Neural cell (in vitro differentiated cells): ENCODE measurements at regions not wholly inside any gene's neighbourhood (a gene's known extent, or its start where the extent isn't known, plus 50 kb on each side); places are given as distances from the start of the nearest gene placed in this dataset.

ENCODE experiments used
- H2AFZ ChIP-seq: fragments of 200-600, 300-800 bp; sonication (generic), shearing (Covaris generic); 2 replicates; pipeline ENCODE4 v1.6.0; 2014; ENCODE audit warnings: low read depth, mild to moderate bottlenecking, antibody characterized with exemption, low read length, moderate library complexity
- H3F3A ChIP-seq: fragments of 200-600 bp; shearing (Covaris generic); 2 replicates; pipeline ENCODE4 v1.6.1; 2016; ENCODE audit warnings: mild to moderate bottlenecking, moderate library complexity, mixed read lengths, antibody characterized with exemption, low read length; ENCODE audit not compliant: insufficient read depth, poor library complexity, severe bottlenecking
- H3K27ac ChIP-seq: fragments of 200-600, 300-800 bp; sonication (generic), shearing (Covaris generic); 2 replicates; pipeline ENCODE4 v1.5.1; 2014; ENCODE audit warnings: mild to moderate bottlenecking, low read length, moderate library complexity
- H3K27me3 ChIP-seq: fragments of 300-800, 200-600 bp; sonication (generic), shearing (Covaris generic); 2 replicates; pipeline ENCODE4 v1.6.0; 2014; ENCODE audit warnings: mild to moderate bottlenecking, low read depth, low read length, moderate library complexity; ENCODE audit not compliant: insufficient read depth
- H3K36me3 ChIP-seq: fragments of 300-800, 200-600 bp; sonication (generic), shearing (Covaris generic); 2 replicates; pipeline ENCODE4 v1.5.1; 2014; ENCODE audit warnings: mild to moderate bottlenecking, antibody characterized with exemption, low read length, moderate library complexity; ENCODE audit not compliant: insufficient read depth
- H3K4me2 ChIP-seq: fragments of 300-800, 200-600 bp; sonication (generic), shearing (Covaris generic); 2 replicates; pipeline ENCODE4 v1.6.0; 2014; ENCODE audit warnings: mild to moderate bottlenecking, low read length
- H3K4me3 ChIP-seq: fragments of 300-800, 200-600 bp; sonication (generic), shearing (Covaris generic); 2 replicates; pipeline ENCODE4 v1.5.1; 2014; ENCODE audit warnings: mild to moderate bottlenecking, low read length, moderate library complexity
- H3K79me2 ChIP-seq: fragments of 200-600 bp; shearing (Covaris generic); replicated peaks from 2 replicates; pipeline ENCODE4 v1.6.0; 2014; ENCODE audit warnings: mild to moderate bottlenecking, low read length, moderate library complexity; ENCODE audit not compliant: insufficient read depth
- H3K9ac ChIP-seq: fragments of 300-800, 200-600 bp; sonication (generic), shearing (Covaris generic); 2 replicates; pipeline ENCODE4 v1.6.1; 2016; ENCODE audit warnings: mild to moderate bottlenecking, low read length, mixed read lengths
- H3K9me2 ChIP-seq: fragments of 200-600 bp; shearing (Covaris generic); 2 replicates; pipeline ENCODE4 v1.6.1; 2016; ENCODE audit warnings: mild to moderate bottlenecking, low read length, mixed read lengths; ENCODE audit not compliant: insufficient read depth
- H3K9me3 ChIP-seq: fragments of 200-600, 300-800 bp; sonication (generic), shearing (Covaris generic); 2 replicates; pipeline ENCODE4 v1.6.1; 2016; ENCODE audit warnings: mild to moderate bottlenecking, mixed run types, low read length, moderate library complexity, mixed read lengths
- H4K20me1 ChIP-seq: fragments of 200-600 bp; shearing (Covaris generic); 2 replicates; pipeline ENCODE4 v1.6.1; 2016; ENCODE audit warnings: mild to moderate bottlenecking, mixed run types; ENCODE audit not compliant: insufficient read depth
- EP300 ChIP-seq: fragments of 450-650 bp; conservative IDR thresholded peaks from 2 replicates; pipeline ENCODE4 v1.6.1; 2014; ENCODE audit warnings: antibody characterized with exemption, mild to moderate bottlenecking, moderate library complexity; ENCODE audit not compliant: poor library complexity, severe bottlenecking
- EZH2 ChIP-seq: fragments of 200-600, 300-800 bp; shearing (Covaris generic), sonication (generic); IDR thresholded peaks from 2 replicates; pipeline ENCODE4 v1.6.1; 2014; ENCODE audit warnings: antibody characterized with exemption, low read length, borderline replicate concordance, mild to moderate bottlenecking; ENCODE audit not compliant: insufficient read depth, poor library complexity, severe bottlenecking
- MXI1 ChIP-seq: fragments of 450-650 bp; conservative IDR thresholded peaks from 2 replicates; pipeline ENCODE4 v1.6.1; 2014; ENCODE audit warnings: antibody characterized with exemption, mild to moderate bottlenecking; ENCODE audit not compliant: poor library complexity, severe bottlenecking
- POLR2AphosphoS5 ChIP-seq: IDR thresholded peaks from 2 replicates; pipeline ENCODE4 v1.6.1; 2012
- RAD21 ChIP-seq: fragments of 450-650 bp; conservative IDR thresholded peaks from 2 replicates; pipeline ENCODE4 v1.6.1; 2014; ENCODE audit warnings: antibody characterized with exemption, mild to moderate bottlenecking, moderate library complexity
- SMC3 ChIP-seq: fragments of 450-650 bp; conservative IDR thresholded peaks from 2 replicates; pipeline ENCODE4 v1.6.1; 2014; ENCODE audit warnings: antibody characterized with exemption, mild to moderate bottlenecking, moderate library complexity; ENCODE audit not compliant: poor library complexity
- TAF1 ChIP-seq: IDR thresholded peaks from 2 replicates; pipeline ENCODE4 v1.6.1; 2012; ENCODE audit warnings: low read depth
- TF ChIP-seq, protein P1 (sequence below): IDR thresholded peaks from 2 replicates; pipeline ENCODE4 v1.6.1; 2012; ENCODE audit warnings: borderline replicate concordance
- TF ChIP-seq, protein P2 (sequence below): fragments of 450-650 bp; IDR thresholded peaks from 2 replicates; pipeline ENCODE4 v1.5.1; 2014; ENCODE audit warnings: antibody characterized with exemption, mild to moderate bottlenecking, moderate library complexity; ENCODE audit not compliant: poor library complexity, severe bottlenecking

- Histone ChIP-seq H3K4me3 (no peak overlapping the region), H3K27me3 (no peaks in the 10 kb centered on the region), H3F3A (no peaks in the 10 kb centered on the region), H3K4me2 (no peak overlapping the region), H3K9me2 (no peaks in the 10 kb centered on the region), H3K79me2 (no peaks in the 10 kb centered on the region), H4K20me1 (no peaks in the 10 kb centered on the region), H3K36me3 (no peaks in the 10 kb centered on the region), H3K27ac (no peak overlapping the region), H2AFZ (no peak overlapping the region), H3K9ac (no peak overlapping the region), H3K9me3 (no peaks in the 10 kb centered on the region)
- TF ChIP-seq EP300 = no peak
- no peak for TF ChIP-seq TAF1
- TF ChIP-seq SMC3 = no peak
- TF ChIP-seq MXI1 = no peak
- TF ChIP-seq, protein P1, sequence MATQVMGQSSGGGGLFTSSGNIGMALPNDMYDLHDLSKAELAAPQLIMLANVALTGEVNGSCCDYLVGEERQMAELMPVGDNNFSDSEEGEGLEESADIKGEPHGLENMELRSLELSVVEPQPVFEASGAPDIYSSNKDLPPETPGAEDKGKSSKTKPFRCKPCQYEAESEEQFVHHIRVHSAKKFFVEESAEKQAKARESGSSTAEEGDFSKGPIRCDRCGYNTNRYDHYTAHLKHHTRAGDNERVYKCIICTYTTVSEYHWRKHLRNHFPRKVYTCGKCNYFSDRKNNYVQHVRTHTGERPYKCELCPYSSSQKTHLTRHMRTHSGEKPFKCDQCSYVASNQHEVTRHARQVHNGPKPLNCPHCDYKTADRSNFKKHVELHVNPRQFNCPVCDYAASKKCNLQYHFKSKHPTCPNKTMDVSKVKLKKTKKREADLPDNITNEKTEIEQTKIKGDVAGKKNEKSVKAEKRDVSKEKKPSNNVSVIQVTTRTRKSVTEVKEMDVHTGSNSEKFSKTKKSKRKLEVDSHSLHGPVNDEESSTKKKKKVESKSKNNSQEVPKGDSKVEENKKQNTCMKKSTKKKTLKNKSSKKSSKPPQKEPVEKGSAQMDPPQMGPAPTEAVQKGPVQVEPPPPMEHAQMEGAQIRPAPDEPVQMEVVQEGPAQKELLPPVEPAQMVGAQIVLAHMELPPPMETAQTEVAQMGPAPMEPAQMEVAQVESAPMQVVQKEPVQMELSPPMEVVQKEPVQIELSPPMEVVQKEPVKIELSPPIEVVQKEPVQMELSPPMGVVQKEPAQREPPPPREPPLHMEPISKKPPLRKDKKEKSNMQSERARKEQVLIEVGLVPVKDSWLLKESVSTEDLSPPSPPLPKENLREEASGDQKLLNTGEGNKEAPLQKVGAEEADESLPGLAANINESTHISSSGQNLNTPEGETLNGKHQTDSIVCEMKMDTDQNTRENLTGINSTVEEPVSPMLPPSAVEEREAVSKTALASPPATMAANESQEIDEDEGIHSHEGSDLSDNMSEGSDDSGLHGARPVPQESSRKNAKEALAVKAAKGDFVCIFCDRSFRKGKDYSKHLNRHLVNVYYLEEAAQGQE = no peak
- TF ChIP-seq, protein P2, sequence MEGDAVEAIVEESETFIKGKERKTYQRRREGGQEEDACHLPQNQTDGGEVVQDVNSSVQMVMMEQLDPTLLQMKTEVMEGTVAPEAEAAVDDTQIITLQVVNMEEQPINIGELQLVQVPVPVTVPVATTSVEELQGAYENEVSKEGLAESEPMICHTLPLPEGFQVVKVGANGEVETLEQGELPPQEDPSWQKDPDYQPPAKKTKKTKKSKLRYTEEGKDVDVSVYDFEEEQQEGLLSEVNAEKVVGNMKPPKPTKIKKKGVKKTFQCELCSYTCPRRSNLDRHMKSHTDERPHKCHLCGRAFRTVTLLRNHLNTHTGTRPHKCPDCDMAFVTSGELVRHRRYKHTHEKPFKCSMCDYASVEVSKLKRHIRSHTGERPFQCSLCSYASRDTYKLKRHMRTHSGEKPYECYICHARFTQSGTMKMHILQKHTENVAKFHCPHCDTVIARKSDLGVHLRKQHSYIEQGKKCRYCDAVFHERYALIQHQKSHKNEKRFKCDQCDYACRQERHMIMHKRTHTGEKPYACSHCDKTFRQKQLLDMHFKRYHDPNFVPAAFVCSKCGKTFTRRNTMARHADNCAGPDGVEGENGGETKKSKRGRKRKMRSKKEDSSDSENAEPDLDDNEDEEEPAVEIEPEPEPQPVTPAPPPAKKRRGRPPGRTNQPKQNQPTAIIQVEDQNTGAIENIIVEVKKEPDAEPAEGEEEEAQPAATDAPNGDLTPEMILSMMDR = no peak
- no peak for TF ChIP-seq POLR2AphosphoS5
- TF ChIP-seq RAD21 = no peak
- no peak for TF ChIP-seq EZH2
Measured at GRCh38 chr1:70910013-70910412, 137.6 kb downstream of the PTGER3 start.

DNA sequence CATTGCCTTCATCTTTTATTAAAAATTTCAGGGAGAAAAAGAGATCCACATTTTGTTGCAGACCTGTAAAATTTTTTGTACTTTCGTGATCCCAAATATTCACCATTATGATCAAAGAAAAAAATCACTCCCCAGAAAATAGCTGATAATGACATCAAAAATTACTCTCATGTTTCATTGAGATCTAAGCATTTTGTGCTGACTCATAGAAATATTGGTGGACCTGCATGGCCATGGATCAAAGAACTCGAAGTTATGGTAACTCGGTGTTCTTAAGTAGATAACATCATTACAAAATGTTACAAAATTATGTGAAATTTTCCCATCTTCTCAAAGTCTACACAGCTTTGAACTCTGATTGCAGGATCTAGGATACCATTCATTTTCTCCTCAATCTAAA lies 135.8 kb downstream of the PTGER3 start:
- no peaks in the 10 kb centered on the region for H3F3A ChIP-seq
- no peaks in the 10 kb centered on the region for H3K36me3 ChIP-seq
- H3K79me2 ChIP-seq = no peaks in the 10 kb centered on the region
- H4K20me1 ChIP-seq = no peaks in the 10 kb centered on the region
- TF ChIP-seq, protein P2 = no peak
- no peak for TF ChIP-seq POLR2AphosphoS5
- TF ChIP-seq, protein P1 = no peak
- TF ChIP-seq SMC3 = no peak
- no peak for TF ChIP-seq MXI1
- TF ChIP-seq EP300 = no peak
- no peak for TF ChIP-seq TAF1
- TF ChIP-seq RAD21 = no peak
- no peak for TF ChIP-seq EZH2
- H2AFZ ChIP-seq = no peak overlapping the region
- H3K27ac ChIP-seq = no peak overlapping the region
- H3K4me2 ChIP-seq = no peak overlapping the region
- no peak overlapping the region for H3K4me3 ChIP-seq
- no peak overlapping the region for H3K9ac ChIP-seq
- no peaks in the 10 kb centered on the region for H3K9me3 ChIP-seq
- no peaks in the 10 kb centered on the region for H3K9me2 ChIP-seq
- no peaks in the 10 kb centered on the region for H3K27me3 ChIP-seq
